ENCODE measurements at regions not wholly inside any gene's neighbourhood (a gene's known extent, or its start where the extent isn't known, plus 50 kb on each side); places are given as distances from the start of the nearest gene placed in this dataset.

GRCh38 chr5:5967944-5968343, 410.4 kb downstream of the MED10 start:
- no peak for TF ChIP-seq POLR2A (IDR thresholded peaks at IDR 0.05)
- TF ChIP-seq CTCF (IDR thresholded peaks at IDR 0.05) = no peak
- no peak for TF ChIP-seq EP300 (IDR thresholded peaks at IDR 0.05)
- TF ChIP-seq POLR2AphosphoS5 (IDR thresholded peaks at IDR 0.05) = no peak

Data from gastroesophageal sphincter (tissue), 3 donors.